Stomach smooth muscle (tissue), 2 donors: ENCODE measurements at regions not wholly inside any gene's neighbourhood (a gene's known extent, or its start where the extent isn't known, plus 50 kb on each side); places are given as distances from the start of the nearest gene placed in this dataset.

Experiments
- H3K27ac ChIP-seq: one replicate; pipeline ENCODE4 v1.7.0; 2013; ENCODE audit warnings: mild to moderate bottlenecking, low read length, inconsistent platforms
- H3K27me3 ChIP-seq, 2 donors: one replicate each; pipeline ENCODE4 v1.7.0; 2013; ENCODE audit warnings: low read length in 2 of 2; ENCODE audit not compliant: insufficient read depth in 2 of 2, control insufficient read depth in 1 of 2
- H3K36me3 ChIP-seq, 2 donors: one replicate each; pipeline ENCODE4 v1.7.0; 2013; ENCODE audit warnings: low read length in 2 of 2; ENCODE audit not compliant: control insufficient read depth in 2 of 2, insufficient read depth in 2 of 2
- H3K4me1 ChIP-seq: one replicate; pipeline ENCODE4 v1.7.0; 2013; ENCODE audit warnings: low read length; ENCODE audit not compliant: control insufficient read depth, insufficient read depth
- H3K4me3 ChIP-seq, 2 donors: one replicate each; pipeline ENCODE4 v1.7.0; 2013; ENCODE audit warnings: low read length in 2 of 2
- H3K9ac ChIP-seq, 2 donors: one replicate each; pipeline ENCODE4 v1.7.0; 2013; ENCODE audit warnings: low read length in 2 of 2, mild to moderate bottlenecking in 1 of 2
- H3K9me3 ChIP-seq, 2 donors: one replicate each; pipeline ENCODE4 v1.7.0; 2013; ENCODE audit warnings: low read length in 2 of 2; ENCODE audit not compliant: control insufficient read depth in 2 of 2
- donor health status: healthy.
- donor health status: Pancreatic carcinoma.

- Histone ChIP-seq H3K27ac (peak overlapping the region; percentile 24), H3K36me3 (no peaks in the 10 kb centered on the region), H3K27me3 (no peaks in the 10 kb centered on the region), H3K4me3 (peak overlapping the region; percentile 31 to 47), H3K4me1 (peaks cover 77% of the 10 kb centered on the region), H3K9me3 (no peaks in the 10 kb centered on the region), H3K9ac (peak overlapping the region in 1 of 2 donors; percentile 10)
Observed at GRCh38 chr16:85205747-85206471, 93.6 kb upstream of the CIBAR2 start.

GRCh38 chr16:85206472-85207356 is 94.4 kb upstream of the CIBAR2 start:
- H3K36me3 ChIP-seq = no peaks in the 10 kb centered on the region
- peak overlapping the region; percentile 31 to 47 for H3K4me3 ChIP-seq
- no peaks in the 10 kb centered on the region for H3K9me3 ChIP-seq
- no peaks in the 10 kb centered on the region for H3K27me3 ChIP-seq
- H3K9ac ChIP-seq = peak overlapping the region in 1 of 2 donors; percentile 10
- peaks cover 82% of the 10 kb centered on the region for H3K4me1 ChIP-seq
- peak overlapping the region; percentile 24 for H3K27ac ChIP-seq

- no peak overlapping the region for H3K27ac ChIP-seq
- no peak overlapping the region for H3K4me3 ChIP-seq
- H3K4me1 ChIP-seq = peaks cover 77% of the 10 kb centered on the region
Observed at GRCh38 chr16:85207357-85207921, 95.2 kb upstream of the CIBAR2 start.

GRCh38 chr16:85208181-85208580 is 95.9 kb upstream of the CIBAR2 start:
- Histone ChIP-seq H3K9me3 (no peaks in the 10 kb centered on the region), H3K4me1 (peaks cover 74% of the 10 kb centered on the region), H3K27ac (no peak overlapping the region), H3K4me3 (no peak overlapping the region), H3K27me3 (no peaks in the 10 kb centered on the region), H3K36me3 (no peaks in the 10 kb centered on the region), H3K9ac (no peak overlapping the region)

More at GRCh38 chr16:85207357-85207921, 95.2 kb upstream of the CIBAR2 start:
- Histone ChIP-seq H3K9ac (no peak overlapping the region), H3K36me3 (no peaks in the 10 kb centered on the region), H3K27me3 (no peaks in the 10 kb centered on the region), H3K9me3 (no peaks in the 10 kb centered on the region)

- Histone ChIP-seq H3K36me3 (no peaks in the 10 kb centered on the region), H3K9me3 (no peaks in the 10 kb centered on the region), H3K4me3 (no peak overlapping the region), H3K9ac (no peak overlapping the region), H3K4me1 (peaks cover 76% of the 10 kb centered on the region), H3K27me3 (no peaks in the 10 kb centered on the region), H3K27ac (no peak overlapping the region)
Observed at GRCh38 chr16:85208643-85209520, 96.6 kb upstream of the CIBAR2 start.

GRCh38 chr16:85209526-85210121 is 97.4 kb upstream of the CIBAR2 start:
- peaks cover 76% of the 10 kb centered on the region for H3K4me1 ChIP-seq
- H3K9me3 ChIP-seq = no peaks in the 10 kb centered on the region
- H3K4me3 ChIP-seq = no peak overlapping the region
- H3K27me3 ChIP-seq = no peaks in the 10 kb centered on the region
- H3K36me3 ChIP-seq = no peaks in the 10 kb centered on the region
- no peak overlapping the region for H3K9ac ChIP-seq
- no peak overlapping the region for H3K27ac ChIP-seq

- no peaks in the 10 kb centered on the region for H3K9me3 ChIP-seq
- H3K36me3 ChIP-seq = no peaks in the 10 kb centered on the region
- no peak overlapping the region for H3K4me3 ChIP-seq
- H3K27me3 ChIP-seq = no peaks in the 10 kb centered on the region
- H3K9ac ChIP-seq = no peak overlapping the region
- H3K27ac ChIP-seq = no peak overlapping the region
- peaks cover 71% of the 10 kb centered on the region for H3K4me1 ChIP-seq
Observed at GRCh38 chr16:85210423-85211169, 98.3 kb upstream of the CIBAR2 start.

- no peaks in the 10 kb centered on the region for H3K36me3 ChIP-seq
- no peaks in the 10 kb centered on the region for H3K9me3 ChIP-seq
- no peak overlapping the region for H3K27ac ChIP-seq
- peaks cover 63% of the 10 kb centered on the region for H3K4me1 ChIP-seq
- H3K9ac ChIP-seq = no peak overlapping the region
- H3K4me3 ChIP-seq = no peak overlapping the region
- no peaks in the 10 kb centered on the region for H3K27me3 ChIP-seq
Observed at GRCh38 chr16:85211271-85211801, 99.1 kb upstream of the CIBAR2 start.

- peaks cover 45% of the 10 kb centered on the region for H3K4me1 ChIP-seq
- H3K9ac ChIP-seq = peak overlapping the region in 1 of 2 donors; percentile 14
- H3K27ac ChIP-seq = no peak overlapping the region
Observed at GRCh38 chr16:85213926-85214675, 101.8 kb upstream of the CIBAR2 start.

More at GRCh38 chr16:85213926-85214675, 101.8 kb upstream of the CIBAR2 start:
- no peaks in the 10 kb centered on the region for H3K9me3 ChIP-seq
- no peaks in the 10 kb centered on the region for H3K27me3 ChIP-seq
- H3K4me3 ChIP-seq = no peak overlapping the region
- no peaks in the 10 kb centered on the region for H3K36me3 ChIP-seq
